Aorta (tissue), 5 donors: ENCODE measurements at regions not wholly inside any gene's neighbourhood (a gene's known extent, or its start where the extent isn't known, plus 50 kb on each side); places are given as distances from the start of the nearest gene placed in this dataset.

Experiments used
- ATAC-seq: fragments of 200-7000 bp; cut with Tn5 transposase; one replicate; pipeline ENCODE4 v1.9.1; 2022; ENCODE audit warnings: moderate library complexity; ENCODE audit not compliant: low FRiP score
- DNase-seq, 2 donors: peaks; one replicate each; pipeline ENCODE4 v3.0.0-alpha.2; 2020
- H3K27ac ChIP-seq, 2 donors: one replicate each; pipeline ENCODE4 v1.5.1; 2013; ENCODE audit warnings: low read length in 2 of 2, mild to moderate bottlenecking in 2 of 2, moderate library complexity in 2 of 2, control low read depth in 1 of 2, inconsistent platforms in 1 of 2, low read depth in 1 of 2
- H3K27me3 ChIP-seq, 2 donors: one replicate each; pipeline ENCODE4 v1.6.1; 2013; ENCODE audit warnings: control low read depth in 1 of 2, low read length in 1 of 2, mild to moderate bottlenecking in 1 of 2, moderate library complexity in 1 of 2; ENCODE audit not compliant: insufficient read depth in 2 of 2, control insufficient read depth in 1 of 2
- H3K36me3 ChIP-seq, 2 donors: one replicate each; pipeline ENCODE4 v1.6.1; 2013; ENCODE audit warnings: control low read depth in 1 of 2, low read length in 1 of 2, mild to moderate bottlenecking in 1 of 2; ENCODE audit not compliant: insufficient read depth in 2 of 2, control insufficient read depth in 1 of 2
- H3K4me1 ChIP-seq, 2 donors: one replicate each; pipeline ENCODE4 v1.6.1; 2013; ENCODE audit warnings: low read length in 2 of 2, control low read depth in 1 of 2, mild to moderate bottlenecking in 1 of 2, moderate library complexity in 1 of 2; ENCODE audit not compliant: insufficient read depth in 2 of 2, control insufficient read depth in 1 of 2
- H3K4me3 ChIP-seq, 2 donors: one replicate each; pipeline ENCODE4 v1.5.1; 2013; ENCODE audit warnings: low read length in 2 of 2, control low read depth in 1 of 2, mild to moderate bottlenecking in 1 of 2
- H3K9me3 ChIP-seq: one replicate; pipeline ENCODE4 v1.6.1; 2013; ENCODE audit warnings: mild to moderate bottlenecking, low read length; ENCODE audit not compliant: control insufficient read depth
- WGBS, 2 donors: extraction: QIAGEN DNeasy Blood & Tissue Kit; methylation state at CpG; one replicate each; pipeline ENCODE4 v1.1.7; 2013; 5-methylcytosine and 5-hydroxymethylcytosine counted together
- intact Hi-C, 2 donors: fragments of 100-400 bp; cut with DNase I; formaldehyde crosslinking; loops; one replicate each; pipeline versions ENCODE4 v1.14.2 to v1.15.0; 2022
- donor health status: healthy with polysubstance abuse.
- donor health status: Bipolar disorder and iron deficiency.
- donor health status: DM: no; HTN: no; CAD: no.
- donor health status: DM: no; HTN: no; CAD: no.
- donor health status: DM: yes; HTN: yes; CAD: no.

- H3K9me3 ChIP-seq, result no peaks in the 10 kb centered on the region
- WGBS, 2 donors, result 23 to 27% methylated on average over 9 of the region's 9 CpGs
- peak; percentile 53 for ATAC-seq
- H3K27ac ChIP-seq, result peak overlapping the region in 1 of 2 donors; percentile 4
- no peaks in the 10 kb centered on the region for H3K36me3 ChIP-seq
- DNase-seq, result no peak
- H3K4me1 ChIP-seq, result peaks cover 2 to 11% of the 10 kb centered on the region in 2 donors
- H3K4me3 ChIP-seq, result no peak overlapping the region
- intact Hi-C loops, result no loop called here
- H3K27me3 ChIP-seq, result no peaks in the 10 kb centered on the region
These were observed 372.8 kb upstream of the CELF2 start for GRCh38 chr10:10644676-10645385.

- H3K27ac ChIP-seq, result no peak overlapping the region
- H3K4me3 ChIP-seq, result no peak overlapping the region
- intact Hi-C loops, result no loop called here
- no peaks in the 10 kb centered on the region for H3K9me3 ChIP-seq
- DNase-seq, result no peak
- H3K27me3 ChIP-seq, result no peaks in the 10 kb centered on the region
- no peak for ATAC-seq
- H3K36me3 ChIP-seq, result no peaks in the 10 kb centered on the region
- H3K4me1 ChIP-seq, result no peaks in the 10 kb centered on the region
- 84 to 91% methylated on average over 7 of the region's 7 CpGs for WGBS, 2 donors
These were observed 370.3 kb upstream of the CELF2 start for GRCh38 chr10:10647331-10647730.

- DNase-seq (no peak), ATAC-seq (no peak)
- Histone ChIP-seq H3K36me3 (no peaks in the 10 kb centered on the region), H3K27me3 (no peaks in the 10 kb centered on the region), H3K4me3 (no peak overlapping the region), H3K4me1 (no peaks in the 10 kb centered on the region), H3K27ac (no peak overlapping the region), H3K9me3 (peaks cover 5% of the 10 kb centered on the region)
- intact Hi-C loops, result no loop called here
- WGBS, 2 donors, result 93 to 96% methylated on average over 6 of the region's 6 CpGs
These were observed 360.4 kb upstream of the CELF2 start for GRCh38 chr10:10657139-10657760.

- peak; percentile 75 for ATAC-seq
- intact Hi-C loops, result no loop called here
- DNase-seq, result no peak
These were observed 359.4 kb upstream of the CELF2 start for GRCh38 chr10:10658172-10658785.

GRCh38 chr10:10660054-10660453 is 357.6 kb upstream of the CELF2 start:
- no peak for ATAC-seq
- no peaks in the 10 kb centered on the region for H3K4me1 ChIP-seq
- DNase-seq, result no peak
- H3K4me3 ChIP-seq, result no peak overlapping the region
- no peaks in the 10 kb centered on the region for H3K36me3 ChIP-seq
- H3K27me3 ChIP-seq, result no peaks in the 10 kb centered on the region
- H3K27ac ChIP-seq, result no peak overlapping the region
- peaks cover 5% of the 10 kb centered on the region for H3K9me3 ChIP-seq
- 95 to 97% methylated on average over 1 of the region's 1 CpG for WGBS, 2 donors
- intact Hi-C loops, result no loop called here

More at GRCh38 chr10:10658172-10658785, 359.4 kb upstream of the CELF2 start:
- Histone ChIP-seq H3K9me3 (peaks cover 5% of the 10 kb centered on the region), H3K36me3 (no peaks in the 10 kb centered on the region), H3K4me1 (no peaks in the 10 kb centered on the region), H3K27me3 (no peaks in the 10 kb centered on the region), H3K27ac (no peak overlapping the region), H3K4me3 (no peak overlapping the region)

- Histone ChIP-seq H3K4me3 (no peak overlapping the region), H3K27me3 (no peaks in the 10 kb centered on the region), H3K9me3 (peaks cover 5% of the 10 kb centered on the region), H3K27ac (no peak overlapping the region), H3K36me3 (no peaks in the 10 kb centered on the region), H3K4me1 (no peaks in the 10 kb centered on the region)
- intact Hi-C loops, result no loop called here
- 51 to 65% methylated on average over 4 of the region's 4 CpGs for WGBS, 2 donors
- ATAC-seq, result no peak
- DNase-seq, result no peak
These were observed 356.5 kb upstream of the CELF2 start for GRCh38 chr10:10661176-10661575.

GRCh38 chr10:10662716-10663408 is 354.8 kb upstream of the CELF2 start:
- intact Hi-C loops, result no loop called here
- no peaks in the 10 kb centered on the region for H3K27me3 ChIP-seq
- H3K27ac ChIP-seq, result no peak overlapping the region
- ATAC-seq (peak; percentile 68), DNase-seq (no peak)
- H3K4me1 ChIP-seq, result no peaks in the 10 kb centered on the region
- H3K4me3 ChIP-seq, result no peak overlapping the region
- peaks cover 5% of the 10 kb centered on the region for H3K9me3 ChIP-seq
- 71 to 80% methylated on average over 6 of the region's 6 CpGs for WGBS, 2 donors
- H3K36me3 ChIP-seq, result no peaks in the 10 kb centered on the region

- Histone ChIP-seq H3K27ac (no peak overlapping the region), H3K36me3 (no peaks in the 10 kb centered on the region), H3K9me3 (peaks cover 5% of the 10 kb centered on the region), H3K27me3 (no peaks in the 10 kb centered on the region), H3K4me1 (no peaks in the 10 kb centered on the region), H3K4me3 (no peak overlapping the region)
- 85 to 87% methylated on average over 3 of the region's 3 CpGs for WGBS, 2 donors
- intact Hi-C loops, result no loop called here
- ATAC-seq (peak; percentile 28), DNase-seq (no peak)
These were observed 354.1 kb upstream of the CELF2 start for GRCh38 chr10:10663622-10664021.
